ENCODE measurements at regions not wholly inside any gene's neighbourhood (a gene's known extent, or its start where the extent isn't known, plus 50 kb on each side); places are given as distances from the start of the nearest gene placed in this dataset.

- no peak for TF ChIP-seq CTCF (IDR thresholded peaks at IDR 0.05; ENCODE audit: control insufficient read depth, extremely low read depth, insufficient read depth)
- no peak for DNase-seq (ENCODE audit: low read depth)
- H3K4me3 ChIP-seq (ENCODE audit: low read depth, low read length) = no peak overlapping the region
Measured at GRCh38 chr2:81876624-81877023, 1572.1 kb upstream of the LRRTM1 start.

GRCh38 chr2:81872006-81872405, 1567.5 kb upstream of the LRRTM1 start:
- H3K4me3 ChIP-seq (ENCODE audit: low read depth, low read length) = no peak overlapping the region
- no peak for TF ChIP-seq CTCF (IDR thresholded peaks at IDR 0.05; ENCODE audit: control insufficient read depth, extremely low read depth, insufficient read depth)
- no peak for DNase-seq (ENCODE audit: low read depth)

GRCh38 chr2:81870119-81870518, 1565.6 kb upstream of the LRRTM1 start:
- peak; percentile 40 for DNase-seq (ENCODE audit: low read depth)
- TF ChIP-seq CTCF (IDR thresholded peaks at IDR 0.05; ENCODE audit: control insufficient read depth, extremely low read depth, insufficient read depth) = no peak
- no peak overlapping the region for H3K4me3 ChIP-seq (ENCODE audit: low read depth, low read length)

GRCh38 chr2:81858998-81859397, 1554.4 kb upstream of the LRRTM1 start:
- no peak for TF ChIP-seq CTCF (IDR thresholded peaks at IDR 0.05; ENCODE audit: control insufficient read depth, extremely low read depth, insufficient read depth)
- DNase-seq (ENCODE audit: low read depth) = no peak
- no peak overlapping the region for H3K4me3 ChIP-seq (ENCODE audit: low read depth, low read length)

GRCh38 chr2:81853341-81853740, 1548.8 kb upstream of the LRRTM1 start:
- no peak for TF ChIP-seq CTCF (IDR thresholded peaks at IDR 0.05; ENCODE audit: control insufficient read depth, extremely low read depth, insufficient read depth)
- no peak for DNase-seq (ENCODE audit: low read depth)
- no peak overlapping the region for H3K4me3 ChIP-seq (ENCODE audit: low read depth, low read length)

- no peak for TF ChIP-seq CTCF (IDR thresholded peaks at IDR 0.05; ENCODE audit: control insufficient read depth, extremely low read depth, insufficient read depth)
- no peak for DNase-seq (ENCODE audit: low read depth)
- no peak overlapping the region for H3K4me3 ChIP-seq (ENCODE audit: low read depth, low read length)
Measured at GRCh38 chr2:81852651-81853050, 1548.1 kb upstream of the LRRTM1 start.

GRCh38 chr2:81839780-81840179, 1535.2 kb upstream of the LRRTM1 start:
- no peak for DNase-seq (ENCODE audit: low read depth)
- no peak overlapping the region for H3K4me3 ChIP-seq (ENCODE audit: low read depth, low read length)
- no peak for TF ChIP-seq CTCF (IDR thresholded peaks at IDR 0.05; ENCODE audit: control insufficient read depth, extremely low read depth, insufficient read depth)
